ENCODE measurements at regions not wholly inside any gene's neighbourhood (a gene's known extent, or its start where the extent isn't known, plus 50 kb on each side); places are given as distances from the start of the nearest gene placed in this dataset.
"Not testable (repeated sequence)": the region's sequence is repeated elsewhere in the genome, so short reads cannot be mapped to it uniquely, and the experiment has no call there.

- no peak for DNase-seq
These were observed 75.5 kb upstream of the CLDN5 start for GRCh38 chr22:19599626-19600243.

DNA sequence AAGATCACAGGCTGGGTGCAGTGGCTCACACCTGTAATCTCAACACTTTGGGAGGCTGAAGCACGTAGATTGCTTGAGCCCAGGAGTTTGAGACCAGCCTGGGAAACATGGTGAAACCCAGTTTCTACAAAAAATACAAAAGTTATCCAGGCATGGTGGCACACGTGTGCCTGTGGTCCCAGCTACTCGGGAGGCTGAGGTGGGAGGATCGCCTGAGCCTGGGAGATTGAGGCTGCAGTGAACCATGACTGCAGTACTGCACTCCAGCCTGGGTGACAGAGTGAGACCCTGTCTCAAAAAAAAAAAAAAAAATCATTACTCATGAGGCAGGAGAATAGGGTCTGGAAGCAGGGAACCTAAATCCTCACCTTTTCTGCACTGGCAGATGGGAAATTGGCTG, 79.1 kb upstream of the CLDN5 start:
- DNase-seq, result not testable (repeated sequence)

GRCh38 chr22:19603767-19604166, 79.6 kb upstream of the CLDN5 start:
- no peak for DNase-seq

DNA sequence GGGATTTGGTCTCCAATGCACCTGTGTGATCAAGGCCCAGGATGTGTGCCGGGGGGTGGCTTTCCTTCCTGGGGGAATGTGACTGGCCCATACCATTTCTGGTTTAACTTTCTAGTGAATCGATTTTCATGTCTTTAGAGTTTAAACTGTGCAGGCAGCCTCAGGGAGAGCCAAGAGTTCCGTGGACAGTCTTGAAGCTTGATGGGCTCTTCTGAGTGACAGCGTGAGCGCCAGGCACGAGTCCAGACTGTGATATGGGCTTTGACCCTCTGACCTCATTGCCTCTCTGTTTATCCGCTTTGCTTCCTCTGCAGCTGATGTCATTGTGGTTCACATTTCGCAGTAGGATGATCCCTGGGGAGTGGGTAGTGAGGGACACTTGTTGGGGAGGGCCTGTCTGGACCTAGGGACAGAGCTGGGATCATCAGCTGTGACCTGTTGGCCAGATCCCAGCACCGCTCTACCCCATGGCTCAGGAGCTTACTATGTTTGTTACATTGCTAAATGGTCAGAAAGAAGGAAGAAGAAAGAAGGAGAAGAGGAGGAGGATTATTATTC, 80.6 kb upstream of the CLDN5 start:
- no peak for DNase-seq

- no peak for DNase-seq
These were observed 81.5 kb upstream of the CLDN5 start for GRCh38 chr22:19605508-19606331.

GRCh38 chr22:19606332-19607191, 82.4 kb upstream of the CLDN5 start:
- DNase-seq, result no peak

GRCh38 chr22:19607192-19608002, 83.2 kb upstream of the CLDN5 start:
- DNase-seq, result no peak

DNA sequence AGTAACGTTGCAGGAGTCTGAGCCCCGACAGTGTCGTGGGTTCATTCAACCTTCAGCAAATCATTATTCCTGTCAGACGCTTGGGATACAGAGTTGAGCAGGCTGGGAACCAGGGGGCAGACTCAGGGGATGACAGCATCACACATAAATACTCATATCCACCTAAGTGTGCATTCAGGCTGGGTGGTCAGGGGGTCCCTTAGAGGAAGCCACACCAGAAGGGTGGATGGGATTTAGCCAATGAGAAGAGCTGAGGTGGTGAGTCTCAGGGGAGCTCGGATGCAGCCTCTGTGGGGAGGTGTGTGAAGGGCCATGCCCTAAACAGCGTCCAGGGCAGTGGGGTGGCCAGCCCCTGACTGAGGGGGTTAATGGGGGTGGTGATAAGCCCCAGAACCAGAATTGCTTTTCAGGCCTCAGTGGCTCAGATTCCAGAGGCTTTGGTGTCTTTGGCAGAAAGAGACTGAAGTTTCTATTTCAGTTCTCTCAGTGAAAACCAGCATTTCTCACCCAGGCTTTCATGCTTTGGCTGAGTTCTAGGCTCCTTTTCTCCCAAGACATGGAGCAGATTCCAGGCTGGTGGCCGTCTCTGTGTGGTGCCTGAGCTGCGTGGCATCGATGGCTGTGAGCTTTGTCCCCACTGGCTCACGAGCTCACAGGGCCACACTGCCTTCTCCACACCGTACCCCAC, 83.9 kb upstream of the CLDN5 start:
- DNase-seq, result no peak

DNA sequence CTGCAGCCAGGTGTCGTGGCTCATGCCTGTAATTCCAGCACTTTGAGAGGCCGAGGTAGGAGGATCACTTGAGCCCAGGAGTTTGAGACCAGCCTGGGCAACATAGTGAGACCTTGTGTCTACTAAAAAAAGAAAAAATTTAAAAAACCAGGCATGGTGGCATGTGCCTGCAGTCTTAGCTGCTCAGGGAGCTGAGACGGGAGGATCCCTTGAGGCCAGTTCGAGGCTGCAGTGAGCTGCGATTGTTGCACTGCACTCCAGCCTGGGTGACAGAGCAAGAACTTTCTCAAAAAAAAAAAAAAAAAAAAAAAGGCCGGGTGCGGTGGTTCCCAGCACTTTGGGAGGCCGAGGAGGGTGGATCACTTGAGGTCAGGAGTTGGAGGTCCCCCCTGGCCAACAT, 85.5 kb upstream of the CLDN5 start:
- DNase-seq, result not testable (repeated sequence)

DNA sequence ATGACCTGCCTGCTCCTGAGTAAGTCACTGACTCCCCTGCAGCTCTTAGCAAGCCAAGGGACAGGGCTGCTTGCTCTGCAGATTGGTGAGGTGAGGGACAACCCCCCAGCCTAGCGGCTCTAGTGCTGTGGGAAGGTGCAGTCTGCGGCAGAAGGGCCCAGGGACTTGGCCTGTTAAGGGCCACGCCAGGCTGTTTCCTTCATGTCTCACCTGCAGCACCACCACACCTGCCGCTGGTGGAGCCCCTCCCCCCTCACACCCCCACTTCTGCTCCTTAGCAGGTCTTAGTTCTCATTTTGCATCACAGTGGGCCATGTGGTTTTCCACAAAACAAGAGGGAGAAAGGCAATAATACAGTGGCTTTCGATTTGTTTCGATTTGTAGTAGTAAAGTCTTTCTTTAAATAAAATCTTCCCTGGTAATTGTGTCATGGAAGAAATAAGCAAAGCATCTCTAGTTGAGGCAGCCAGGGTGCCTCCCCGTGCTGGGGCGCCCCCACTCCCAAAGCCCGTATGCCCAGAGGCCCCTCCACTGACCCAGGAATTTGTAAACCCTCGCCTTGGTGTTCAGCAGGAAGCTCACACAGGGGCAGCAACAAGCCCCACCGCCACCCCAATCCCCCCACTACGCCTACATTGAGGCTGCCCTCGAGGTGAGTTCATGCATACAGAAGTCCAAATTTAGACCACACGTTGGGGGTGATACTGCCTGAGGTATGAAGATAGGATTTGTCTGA, 86.5 kb upstream of the CLDN5 start:
- DNase-seq, result no peak

GRCh38 chr22:19611590-19611989, 87.4 kb upstream of the CLDN5 start:
- no peak for DNase-seq

DNA sequence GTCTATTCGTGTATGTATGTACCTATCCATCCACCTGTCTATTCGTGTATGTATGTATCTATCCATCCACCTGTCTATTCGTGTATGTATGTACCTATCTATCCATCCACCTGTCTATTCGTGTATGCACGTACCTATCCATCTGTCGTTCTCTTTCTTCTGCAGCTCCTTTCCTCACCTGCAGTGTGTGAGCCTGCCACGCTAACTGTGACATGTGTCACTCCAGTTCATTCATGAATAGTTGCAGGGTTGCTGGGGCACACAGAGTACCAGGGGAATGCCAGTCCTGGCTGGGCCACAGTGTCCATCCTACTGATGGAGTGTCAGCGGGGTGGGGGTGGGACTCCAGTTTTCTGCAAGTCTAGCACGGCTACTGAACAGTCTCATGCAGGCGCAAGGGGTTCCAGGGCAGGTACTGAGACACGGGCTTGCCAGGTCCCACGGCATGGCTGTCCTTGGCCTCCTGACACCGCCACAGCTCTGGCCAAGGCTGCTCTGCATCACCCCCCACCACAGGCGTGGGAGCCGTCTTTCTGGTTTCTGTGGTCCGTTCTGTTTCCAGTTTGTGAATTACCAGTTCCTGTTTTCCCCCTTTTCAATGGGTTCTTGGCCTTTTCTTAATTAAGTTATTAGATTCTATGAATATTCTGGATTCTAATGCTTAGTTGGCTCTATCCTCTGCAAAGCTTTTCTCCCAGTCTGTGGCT, 88.8 kb upstream of the CLDN5 start:
- no peak for DNase-seq

- no peak for DNase-seq
These were observed 90.3 kb upstream of the CLDN5 start for GRCh38 chr22:19614536-19614863.

- DNase-seq, result no peak
These were observed 90.8 kb upstream of the CLDN5 start for GRCh38 chr22:19615001-19615461.

GRCh38 chr22:19615867-19616581, 91.8 kb upstream of the CLDN5 start:
- no peak for DNase-seq

GRCh38 chr22:19619144-19620009, 94.9 kb upstream of the SEPTIN5 start:
- DNase-seq, result no peak

- no peak for DNase-seq
These were observed 93.4 kb upstream of the SEPTIN5 start for GRCh38 chr22:19620742-19621371.

Measured in anterior cingulate cortex (tissue), 58 donors.